Muscle of back (tissue), 3 donors: ENCODE measurements at regions not wholly inside any gene's neighbourhood (a gene's known extent, or its start where the extent isn't known, plus 50 kb on each side); places are given as distances from the start of the nearest gene placed in this dataset.
A peak's percentile ranks its signal among the peaks of the same experiment; 100 is the strongest.

Experiments used
- DNase-seq, 3 donors: peaks; one replicate each; pipeline versions ENCODE4 v3.0.0 to v3.0.0-alpha.2; 2013

DNA sequence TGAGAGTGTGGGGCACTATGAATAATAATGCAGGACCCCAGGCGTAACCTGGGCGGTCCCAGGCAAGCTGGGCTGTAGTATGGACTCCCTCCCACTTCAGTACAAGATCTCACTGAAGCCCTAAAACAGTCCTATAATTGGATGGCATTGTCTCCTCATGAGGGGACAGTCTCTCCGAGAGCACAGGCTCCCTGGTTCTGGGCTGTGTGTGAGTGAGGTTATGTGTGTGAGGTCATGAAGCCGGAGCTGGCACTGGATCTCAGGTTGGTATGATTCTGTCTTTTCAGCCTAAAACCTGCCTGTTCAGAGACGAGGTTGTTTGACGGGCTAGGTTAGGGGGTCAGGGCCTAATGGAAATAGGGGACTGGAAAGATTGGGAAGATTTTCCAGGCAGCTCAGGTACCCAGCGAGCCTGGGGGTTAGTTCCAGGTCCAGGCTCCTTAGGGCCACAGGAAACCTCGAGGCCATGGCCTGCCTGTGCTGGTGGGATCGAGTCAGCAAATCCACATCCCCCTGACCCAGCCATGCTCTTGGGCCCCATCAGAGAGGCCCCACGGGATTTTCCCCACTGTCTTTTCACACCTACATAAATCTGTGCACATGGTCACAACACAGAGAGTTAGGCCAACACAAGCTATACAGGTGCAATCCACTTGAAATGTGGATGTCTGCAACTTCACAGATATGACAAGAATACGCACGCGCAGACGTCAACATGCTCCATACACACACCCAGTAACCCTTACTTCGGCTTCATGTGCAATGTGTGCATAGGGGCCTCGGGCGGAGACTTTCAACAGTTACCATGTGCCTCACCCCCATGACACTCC lies 94.8 kb downstream of the INHBB start:
- no peak for DNase-seq

DNA sequence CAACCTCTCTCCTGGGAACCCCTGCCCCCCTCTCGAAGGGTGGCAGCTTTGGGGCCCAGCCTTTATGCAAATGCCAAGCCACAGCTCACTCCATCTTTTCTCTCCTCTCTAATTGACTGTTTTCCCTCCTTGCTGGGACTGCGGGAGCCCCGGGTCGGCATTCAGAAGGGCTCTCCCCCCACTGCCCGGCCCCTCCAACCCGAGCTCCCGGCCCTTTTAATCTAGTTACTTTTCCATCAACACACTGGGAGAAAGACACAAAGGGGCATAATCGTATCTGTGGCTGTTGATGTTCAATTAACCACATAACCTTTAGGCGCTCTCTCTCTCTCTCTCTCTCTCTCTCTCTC lies 95.4 kb downstream of the INHBB start:
- DNase-seq = no peak

DNA sequence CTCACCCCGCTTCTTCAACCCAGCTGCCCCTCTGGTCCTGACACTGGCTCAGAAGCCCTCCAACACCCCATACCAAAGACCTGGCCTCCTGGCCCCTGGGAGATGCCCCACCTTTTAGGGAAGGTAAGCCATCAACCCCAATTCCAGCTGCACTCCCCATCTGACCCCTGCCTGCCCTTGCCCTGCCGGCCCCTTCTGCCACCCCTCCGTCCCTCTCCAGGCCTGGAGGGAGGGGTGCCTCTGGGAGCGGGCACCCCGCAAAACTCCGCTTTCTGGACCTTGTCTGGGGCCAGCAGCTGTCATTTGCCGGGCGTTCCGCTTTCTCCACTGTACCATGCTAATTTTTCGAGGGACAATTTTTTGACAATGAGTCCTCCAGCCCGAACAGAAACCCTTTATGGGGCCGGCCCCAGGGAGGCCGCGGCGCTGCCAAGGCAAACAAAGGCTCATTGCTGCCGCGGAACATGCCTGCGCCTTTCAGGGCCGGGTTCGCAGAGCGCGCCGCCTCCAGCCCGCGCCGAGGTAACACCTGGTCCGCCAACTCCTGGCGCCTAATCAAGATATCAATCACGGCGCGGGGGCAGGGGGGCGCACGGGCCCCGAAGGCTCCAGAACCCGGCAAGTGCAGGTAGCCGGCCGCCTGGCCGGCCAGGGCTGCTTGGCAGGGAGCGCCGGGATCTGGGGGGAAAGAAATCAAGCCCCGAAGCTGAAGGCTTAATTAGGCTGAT lies 96.0 kb downstream of the INHBB start:
- peak in 2 of 3 donors; percentile 26 to 53 for DNase-seq

- no peak for DNase-seq
Measured at GRCh38 chr2:120442541-120442922, 96.6 kb downstream of the INHBB start.

GRCh38 chr2:120442923-120443571 lies 97.1 kb downstream of the INHBB start:
- peak in 1 of 3 donors; percentile 40 for DNase-seq

DNA sequence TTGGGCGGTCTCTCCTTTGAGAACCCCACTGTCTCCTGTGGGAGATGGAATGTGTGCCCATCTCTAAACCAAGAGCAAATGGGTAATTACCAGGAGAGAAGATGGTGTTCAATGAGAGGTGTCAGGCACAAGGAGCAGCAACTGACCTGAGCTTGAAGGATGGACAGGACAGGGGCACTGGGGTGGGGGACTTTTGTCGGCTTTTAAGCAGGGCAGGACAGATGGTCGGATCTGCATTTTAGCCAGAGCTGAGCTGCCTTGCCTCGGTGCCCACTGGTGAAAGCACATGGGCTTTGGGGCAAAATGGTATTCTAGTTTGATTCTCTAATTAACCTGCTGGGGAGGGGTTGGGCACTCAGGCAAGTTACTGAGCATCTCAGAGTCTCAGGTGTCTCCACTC lies 98.0 kb downstream of the INHBB start:
- no peak for DNase-seq

DNA sequence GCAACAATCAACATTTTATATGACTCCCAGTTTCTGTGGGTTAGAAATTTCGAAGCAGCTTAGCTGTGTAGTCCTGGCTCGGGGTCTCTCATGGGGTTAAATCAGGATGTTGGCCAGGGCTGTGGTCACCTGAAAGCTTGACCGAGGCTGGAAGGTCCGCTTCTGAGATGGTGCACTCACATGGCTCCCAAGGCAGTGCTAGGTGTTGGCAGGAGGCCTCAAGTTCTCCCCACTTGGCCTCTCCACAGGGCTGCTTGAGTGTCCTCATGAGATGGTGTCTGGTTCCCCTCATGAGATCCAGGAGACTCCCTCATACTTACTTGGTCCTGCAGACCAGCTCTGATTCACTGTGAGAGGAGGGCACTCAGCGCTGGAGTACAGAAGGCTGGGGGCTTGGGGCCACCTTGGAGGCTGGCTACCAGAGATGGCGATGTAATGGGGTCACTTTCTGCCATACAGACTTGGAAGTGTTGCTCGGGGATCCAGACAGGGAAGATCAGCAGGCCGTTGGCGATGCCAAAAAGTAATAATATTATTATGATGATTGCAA lies 98.8 kb downstream of the INHBB start:
- no peak for DNase-seq

GRCh38 chr2:120445449-120446143 lies 99.7 kb downstream of the INHBB start:
- DNase-seq = no peak

DNA sequence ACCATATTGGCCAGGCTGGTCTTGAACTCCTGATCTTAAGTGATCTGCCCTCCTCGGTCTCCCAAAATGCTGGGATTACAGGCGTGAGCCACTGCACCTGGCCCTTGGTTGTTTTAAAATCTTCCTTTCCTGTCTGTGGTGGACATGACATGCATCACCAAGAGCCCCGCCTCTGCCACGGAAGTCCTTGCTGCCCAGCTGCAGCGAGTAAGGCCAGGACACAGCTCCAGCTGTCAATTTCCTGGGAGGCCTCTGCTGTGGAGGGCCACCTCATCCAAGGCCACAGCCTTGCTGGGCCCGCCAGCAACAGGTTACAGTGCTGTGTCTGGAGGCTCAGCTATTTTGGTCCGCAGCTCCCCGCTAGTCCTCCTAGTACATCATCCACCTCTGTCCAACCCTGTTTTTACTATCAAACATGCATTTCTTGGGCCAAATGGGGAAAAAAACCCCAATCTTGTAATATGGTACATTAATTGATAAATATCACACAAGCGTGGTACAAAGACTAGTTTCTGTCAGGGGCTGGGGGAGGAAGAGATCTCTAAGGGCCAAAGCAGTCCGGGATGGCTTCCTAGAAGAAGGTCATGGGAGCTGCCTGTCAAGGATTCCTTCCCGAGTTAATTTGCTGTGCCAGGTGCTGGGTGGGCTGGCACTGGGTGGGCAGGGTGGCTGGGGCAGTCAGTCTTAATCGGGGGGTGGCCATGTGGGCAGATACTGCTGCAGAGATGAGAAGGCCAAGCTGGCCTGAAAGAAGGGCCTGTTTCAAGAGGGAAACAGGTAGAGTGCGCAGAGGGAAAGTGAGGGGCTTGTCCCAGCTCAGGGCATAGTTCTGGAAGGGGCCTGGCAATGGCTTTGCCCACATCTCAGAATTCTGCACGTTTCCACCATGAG lies 100.5 kb downstream of the INHBB start:
- no peak for DNase-seq

DNA sequence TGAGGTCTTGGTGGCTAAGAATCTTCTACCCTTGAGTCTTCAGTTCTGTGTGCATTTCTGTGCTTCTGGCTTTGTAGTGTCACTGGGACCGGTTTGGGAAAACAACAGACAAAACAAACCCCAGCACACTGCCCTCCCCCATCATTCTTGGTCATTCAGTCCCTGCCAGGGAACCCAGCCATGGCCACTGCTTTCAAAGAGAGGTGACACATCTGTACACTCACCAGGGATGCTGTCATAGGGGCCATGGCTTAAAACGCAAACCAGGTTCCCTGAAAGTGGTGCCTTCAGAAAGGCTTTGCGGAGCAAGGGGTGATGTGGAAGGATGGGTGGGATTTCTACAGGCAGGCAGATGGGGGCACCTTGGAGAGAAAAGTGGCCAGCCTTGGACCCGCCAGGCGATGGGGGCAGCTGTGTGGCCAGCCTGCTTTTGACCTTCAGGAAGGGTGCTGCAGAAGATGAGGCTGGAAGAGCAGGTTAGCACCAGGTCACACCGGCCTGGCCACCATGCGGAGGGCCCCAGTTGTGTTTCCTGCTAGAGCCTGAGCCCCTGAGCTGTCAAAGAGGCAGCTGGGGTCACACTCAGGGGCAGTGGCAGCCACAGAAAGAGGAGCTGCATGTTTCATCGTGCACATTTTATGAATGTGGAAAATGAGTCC lies 101.3 kb downstream of the INHBB start:
- no peak for DNase-seq

GRCh38 chr2:120448436-120448835 lies 102.5 kb downstream of the INHBB start:
- no peak for DNase-seq

DNA sequence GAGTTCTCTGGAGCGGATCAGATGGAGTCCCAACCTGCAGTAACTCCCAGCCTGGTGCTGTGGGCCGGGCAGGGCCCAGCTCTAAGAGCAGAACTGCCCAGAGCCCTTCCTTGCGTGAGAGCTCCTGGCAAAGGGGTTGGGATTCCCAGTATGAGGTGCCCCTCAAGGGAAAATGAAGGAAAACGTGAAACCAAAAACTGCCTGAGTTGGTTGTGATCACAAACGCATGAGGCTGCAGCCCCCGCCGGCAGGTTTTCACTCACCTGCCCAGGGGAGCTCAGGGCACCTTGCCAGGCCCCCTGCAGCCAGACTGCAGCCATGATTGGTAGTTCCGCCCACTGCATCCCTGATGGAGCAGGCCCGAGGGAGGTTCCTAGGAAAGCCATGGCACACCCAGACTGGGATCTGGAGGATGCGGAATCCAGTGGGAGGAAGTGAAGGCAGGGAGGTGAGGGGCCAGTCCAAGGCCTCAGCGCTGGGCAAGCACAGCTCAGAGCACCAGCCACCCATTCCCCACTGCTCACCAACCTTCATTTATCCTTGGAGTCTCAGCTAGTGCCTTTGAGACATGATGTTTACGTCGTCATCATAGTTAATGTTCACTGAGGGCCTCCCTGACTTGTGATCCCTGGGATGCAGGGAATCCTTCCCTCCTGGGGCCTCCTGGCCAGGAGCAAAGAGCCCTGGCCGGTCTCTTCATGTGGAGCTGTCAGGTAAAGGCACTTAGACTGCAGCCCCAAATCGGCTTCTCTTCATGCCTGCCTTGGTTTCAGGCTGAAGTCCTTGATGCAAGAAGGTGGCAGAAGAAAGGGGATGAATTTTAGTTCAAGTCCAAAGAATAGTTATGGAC lies 103.2 kb downstream of the INHBB start:
- DNase-seq = no peak

DNA sequence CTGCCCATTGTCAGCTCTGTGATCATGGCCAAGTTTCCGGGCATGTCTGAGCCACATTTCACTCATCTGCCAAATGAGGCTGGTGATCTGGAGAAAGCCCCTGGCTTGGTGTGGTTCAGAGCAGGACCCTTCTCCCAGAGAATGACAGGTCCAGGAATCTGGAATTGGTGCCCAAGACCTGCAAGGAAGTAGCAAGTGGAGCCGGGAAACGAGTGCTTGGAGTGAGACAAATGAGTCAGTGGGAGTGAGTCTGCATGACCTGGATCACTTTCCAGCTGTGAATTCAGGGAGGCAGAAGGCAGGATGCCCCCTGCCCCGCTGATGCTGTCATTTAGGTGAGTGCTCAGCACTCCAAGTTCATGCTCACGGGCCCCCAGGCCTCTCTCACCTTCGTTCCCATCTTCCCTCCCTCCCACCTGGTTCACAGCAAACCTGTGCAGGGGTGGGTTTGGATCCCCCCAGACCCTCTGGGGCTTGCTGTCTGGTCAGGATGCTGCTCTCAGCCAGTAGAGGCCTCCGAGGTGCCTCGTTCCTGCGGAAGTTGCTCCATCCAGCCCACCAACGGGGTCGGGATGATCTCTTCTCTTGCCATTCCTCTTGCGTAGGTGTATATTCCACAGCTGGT lies 104.4 kb downstream of the INHBB start:
- no peak for DNase-seq

- no peak for DNase-seq
Measured at GRCh38 chr2:120451334-120451733, 105.4 kb downstream of the INHBB start.

- DNase-seq = no peak
Measured at GRCh38 chr2:120452131-120452530, 106.2 kb downstream of the INHBB start.

DNA sequence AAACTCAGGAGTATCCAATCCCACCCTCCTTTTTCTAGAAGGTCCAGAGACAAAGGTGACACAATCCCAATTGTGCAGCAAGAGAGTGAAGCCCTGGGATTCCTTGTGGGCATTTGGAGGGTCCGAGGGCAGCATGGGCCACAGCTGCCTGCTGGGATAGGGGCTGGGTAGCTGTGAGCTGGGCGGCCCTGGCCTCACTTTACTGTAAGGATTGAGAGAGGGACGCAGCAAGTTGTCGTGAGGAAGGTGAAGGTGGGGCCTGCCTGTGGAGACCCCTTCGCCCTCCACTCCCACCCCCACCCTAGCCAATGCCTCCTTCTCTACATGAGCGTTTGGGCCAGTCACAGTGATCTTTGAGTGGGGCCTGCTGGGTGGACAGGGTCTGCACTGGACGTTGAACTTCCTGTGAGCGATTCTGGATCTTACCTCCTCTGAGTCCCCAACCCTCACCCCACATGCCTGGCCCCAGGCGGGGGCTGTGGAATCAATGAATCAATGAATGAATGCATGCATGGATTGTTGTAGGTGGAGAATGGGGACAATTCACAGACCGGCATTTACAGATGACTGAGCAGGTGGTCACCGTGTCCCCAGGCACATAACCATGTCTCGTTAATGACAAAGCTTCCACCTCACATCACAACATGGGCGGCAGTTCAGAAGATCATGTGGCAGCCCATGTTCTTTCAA lies 107.2 kb downstream of the INHBB start:
- DNase-seq = no peak

GRCh38 chr2:120453635-120453998 lies 107.7 kb downstream of the INHBB start:
- DNase-seq = no peak

DNA sequence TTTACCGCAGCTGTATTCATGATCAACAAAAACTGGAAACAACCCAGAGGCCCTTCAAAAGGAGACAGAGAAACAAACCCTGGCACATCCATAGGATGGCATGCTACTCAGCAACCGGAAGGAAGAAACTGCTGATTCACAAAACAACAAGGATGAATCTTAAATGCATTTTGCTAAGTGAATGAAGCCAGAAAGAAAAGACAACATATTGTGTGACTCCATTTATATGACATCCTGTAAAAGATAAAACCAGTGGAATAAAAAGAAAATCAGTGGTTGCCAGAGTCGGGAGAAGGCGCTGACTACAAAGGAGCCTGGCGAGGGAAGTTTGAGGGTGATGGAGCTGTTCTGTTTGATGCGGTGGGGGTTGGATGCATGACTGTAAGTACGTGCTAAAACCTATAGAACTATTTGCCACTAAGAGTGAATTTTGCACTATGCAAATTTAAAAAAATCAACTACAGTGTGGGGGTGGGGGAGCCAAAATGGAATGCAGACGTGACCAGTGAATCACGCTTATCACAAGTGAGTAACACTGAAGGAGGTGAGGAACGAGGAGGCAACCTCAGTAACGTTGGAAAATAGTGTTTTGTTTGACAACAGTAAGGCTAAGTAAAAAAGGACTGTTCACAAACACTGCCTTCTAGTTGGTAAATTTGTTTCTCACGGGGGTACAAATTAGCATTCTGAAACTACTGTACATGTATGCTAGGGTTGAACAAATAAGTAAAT lies 108.9 kb downstream of the INHBB start:
- no peak for DNase-seq
